NCI-H146 treated with DMSO at 0.1 percent for 48 hours (cell line): ENCODE measurements at regions not wholly inside any gene's neighbourhood (a gene's known extent, or its start where the extent isn't known, plus 50 kb on each side); places are given as distances from the start of the nearest gene placed in this dataset.

Experiments used
- DNase-seq: peaks from one replicate; lab custom pipeline; 2025; ENCODE audit not compliant: unreplicated experiment; lab: John Stamatoyannopoulos, UW

DNA sequence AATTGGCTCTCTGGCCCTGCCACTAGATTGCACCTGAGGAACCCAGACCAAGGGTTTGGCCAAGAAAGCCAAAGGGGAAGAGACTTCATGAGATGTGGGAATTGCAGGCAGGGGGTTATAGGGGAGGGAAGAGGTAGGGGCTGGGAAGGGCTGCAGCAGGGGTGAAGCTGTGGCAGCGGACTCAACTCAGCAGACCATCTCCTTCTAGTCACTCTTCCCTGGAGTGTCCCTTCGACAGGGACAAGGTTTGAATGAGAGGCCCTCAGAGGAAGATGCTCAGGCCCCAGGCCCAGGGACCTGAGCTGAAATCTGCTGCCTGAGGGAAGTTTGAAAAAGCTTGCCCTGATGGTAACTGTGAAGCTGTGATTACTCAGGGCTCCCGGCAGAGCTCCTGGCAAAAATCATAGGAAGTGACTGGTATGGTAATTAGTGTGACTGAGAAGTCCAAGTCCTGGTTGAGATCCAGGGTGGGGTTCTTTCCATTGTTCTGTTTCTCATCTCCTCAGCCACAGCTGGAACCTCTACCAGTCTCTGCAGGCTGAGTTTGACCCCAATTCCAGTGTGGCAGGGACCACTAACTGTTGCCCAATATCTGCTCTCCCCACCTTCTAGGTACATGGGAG is 300.9 kb downstream of the CYP26B1 start:
- no peak for DNase-seq

DNA sequence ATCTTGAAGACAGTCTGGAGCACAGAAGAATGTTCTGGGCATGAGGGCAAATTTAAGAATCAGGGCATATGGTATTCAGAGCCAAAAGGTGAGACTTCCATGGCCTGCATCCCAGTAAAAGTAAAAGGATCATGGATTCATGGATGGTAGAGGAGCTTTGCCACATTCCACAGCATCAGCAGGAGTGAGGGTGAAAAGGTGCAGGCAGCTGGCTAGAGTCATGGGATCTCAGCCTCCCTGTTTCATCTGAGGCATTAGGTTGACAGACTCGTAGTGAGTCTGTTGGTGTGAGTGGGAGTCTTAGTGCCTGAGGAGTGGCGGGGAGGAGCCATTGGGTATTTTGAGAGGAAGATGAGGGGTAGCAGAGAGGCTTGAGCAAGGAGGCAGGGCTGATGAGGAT is 301.6 kb downstream of the CYP26B1 start:
- no peak for DNase-seq

DNA sequence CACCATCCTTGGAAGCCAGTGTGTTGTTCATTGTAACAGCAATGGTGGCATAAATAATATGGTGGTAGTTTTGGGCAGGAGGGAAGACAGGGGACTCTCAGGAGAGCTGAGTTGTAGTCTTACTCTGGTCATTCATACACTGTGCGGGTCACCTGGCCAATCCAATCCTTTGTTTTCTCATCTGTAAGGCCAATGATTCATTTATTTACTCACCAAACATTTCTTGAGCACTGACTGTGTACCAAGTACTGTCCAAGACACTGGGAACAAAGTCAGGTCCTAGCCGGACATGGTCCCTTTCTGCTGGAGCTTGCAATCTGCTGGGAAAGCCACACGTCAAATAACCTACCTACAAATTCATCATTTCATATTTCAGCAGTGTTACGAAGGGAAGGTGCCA is 302.7 kb downstream of the CYP26B1 start:
- no peak for DNase-seq

DNA sequence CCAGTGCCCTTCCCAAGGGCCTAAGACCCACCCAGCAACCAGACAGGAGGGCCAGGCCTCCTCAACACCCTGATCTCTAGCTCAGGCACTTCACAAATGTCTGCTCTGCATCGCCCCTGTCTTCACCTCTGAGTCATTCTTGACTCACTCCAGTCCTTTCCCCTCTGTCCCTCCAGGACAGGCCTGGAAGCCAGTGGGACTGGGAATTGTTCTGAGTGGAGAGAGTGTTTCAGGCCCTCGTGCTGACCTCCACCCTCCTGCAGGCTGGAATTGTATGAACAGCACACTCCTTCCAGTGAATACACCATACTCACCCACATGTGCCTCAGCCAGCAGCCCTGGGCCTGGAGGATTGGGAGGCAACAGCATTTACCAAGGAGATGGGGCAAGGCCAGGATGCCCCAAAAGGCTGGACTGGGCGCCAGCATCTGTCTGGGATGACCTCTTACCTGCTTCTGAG is 304.2 kb downstream of the CYP26B1 start:
- DNase-seq = no peak

DNA sequence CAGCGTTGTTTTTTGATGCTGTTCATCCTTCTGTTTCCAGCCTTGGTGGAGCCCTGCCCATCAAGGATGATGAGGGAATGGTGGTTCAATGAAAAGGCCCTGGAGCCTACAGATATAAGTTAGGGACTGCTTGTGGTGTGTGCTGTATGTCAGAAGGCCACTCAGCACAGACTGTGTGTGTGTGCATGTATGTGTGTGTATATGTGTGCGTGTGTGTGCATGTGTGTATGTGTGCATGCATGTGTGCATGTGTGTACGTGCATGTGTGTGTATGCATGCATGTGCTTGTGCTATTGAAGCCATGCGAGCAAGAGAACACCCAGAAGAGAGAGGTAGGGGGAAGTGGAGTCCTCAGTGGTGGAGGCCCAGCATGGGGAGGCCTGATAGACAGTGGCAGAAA is 304.9 kb downstream of the CYP26B1 start:
- DNase-seq = no peak

DNA sequence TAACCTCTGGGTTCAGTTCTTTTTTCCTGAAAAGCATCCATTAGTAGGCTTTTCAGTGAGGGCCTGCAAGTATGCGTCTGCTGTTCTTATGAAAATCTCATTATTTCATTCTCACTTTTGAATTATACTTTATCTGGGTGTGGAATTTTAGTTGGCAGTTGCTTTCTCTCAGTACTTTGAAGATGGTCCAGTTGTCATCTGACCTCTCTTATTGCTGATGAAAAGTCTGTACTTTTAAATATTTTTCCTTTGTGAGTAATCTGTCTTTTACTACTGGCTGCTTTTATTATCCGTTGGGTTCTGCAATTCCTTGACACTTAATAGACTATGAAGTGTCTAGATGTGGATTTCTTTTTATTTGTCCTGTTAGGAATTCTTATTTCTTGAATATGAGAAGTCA is 307.8 kb downstream of the CYP26B1 start:
- DNase-seq = no peak

DNA sequence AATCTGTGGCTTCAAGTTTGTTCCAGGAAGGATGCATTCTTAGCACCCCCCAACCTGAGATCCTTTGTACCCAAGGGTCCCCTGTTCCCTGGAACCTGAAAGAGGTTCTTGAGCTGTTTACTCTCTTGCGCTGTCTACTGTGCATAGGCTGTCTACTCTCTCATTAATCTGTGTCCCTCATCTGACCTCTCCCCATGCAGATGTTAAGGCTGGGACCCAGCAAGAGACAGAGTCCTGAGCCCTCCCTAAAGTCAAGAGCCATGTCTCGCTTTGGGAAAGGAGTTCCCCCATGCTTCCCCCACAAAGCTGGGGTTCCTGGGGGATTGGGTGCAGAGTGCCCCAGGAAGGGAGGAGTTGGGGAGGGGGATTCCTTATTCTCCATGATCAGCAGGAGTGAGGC is 312.9 kb downstream of the CYP26B1 start:
- DNase-seq = no peak

DNA sequence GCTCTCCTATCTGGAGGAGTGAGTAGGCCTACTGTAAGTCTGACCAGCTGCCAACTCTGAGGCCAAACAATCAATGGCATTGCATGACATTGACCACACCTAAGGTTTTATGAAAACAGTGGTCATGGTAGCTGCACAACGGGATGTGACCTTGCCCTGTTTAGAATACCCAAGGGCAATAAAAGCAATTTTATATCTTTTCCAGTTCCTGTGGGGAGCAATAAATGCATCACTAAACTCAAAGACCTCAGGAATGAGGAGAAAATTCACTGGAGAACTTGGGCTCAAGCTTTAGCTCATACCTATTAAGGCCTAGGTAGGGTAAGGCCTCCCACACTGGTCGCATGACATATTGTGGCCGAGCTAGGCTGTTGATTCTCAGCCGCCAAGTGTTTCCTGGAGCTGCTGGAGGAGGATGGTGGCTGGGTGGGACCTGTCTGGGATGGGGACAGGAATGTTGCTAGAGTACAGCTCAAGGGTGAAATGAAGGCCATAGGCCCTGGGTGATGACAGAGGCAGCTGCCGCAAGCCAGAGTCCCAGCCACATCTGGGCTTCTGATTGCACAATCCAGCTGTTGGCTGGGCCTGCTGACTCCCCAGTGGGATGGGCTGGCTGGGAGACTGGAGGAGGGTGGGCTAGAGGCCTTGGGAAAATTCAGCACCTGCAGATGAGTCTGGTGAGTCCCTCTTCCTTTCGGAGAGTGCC is 313.7 kb downstream of the CYP26B1 start:
- no peak for DNase-seq

DNA sequence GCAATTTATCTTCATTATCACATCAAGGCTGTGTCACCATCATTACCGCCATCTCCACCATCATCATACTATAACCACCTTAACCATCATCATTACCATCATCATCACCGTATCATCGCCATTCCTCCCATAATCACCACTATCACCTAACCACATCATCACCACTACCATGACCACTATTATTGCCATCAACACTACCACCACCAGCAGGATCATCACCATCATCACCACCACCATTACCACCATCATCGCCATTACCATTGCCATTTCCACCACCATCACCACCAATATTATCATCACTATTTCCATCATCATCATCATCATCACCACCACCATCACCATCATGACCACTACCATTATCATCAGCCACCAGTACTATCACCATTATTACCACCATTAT is 314.4 kb downstream of the CYP26B1 start:
- DNase-seq = no peak

DNA sequence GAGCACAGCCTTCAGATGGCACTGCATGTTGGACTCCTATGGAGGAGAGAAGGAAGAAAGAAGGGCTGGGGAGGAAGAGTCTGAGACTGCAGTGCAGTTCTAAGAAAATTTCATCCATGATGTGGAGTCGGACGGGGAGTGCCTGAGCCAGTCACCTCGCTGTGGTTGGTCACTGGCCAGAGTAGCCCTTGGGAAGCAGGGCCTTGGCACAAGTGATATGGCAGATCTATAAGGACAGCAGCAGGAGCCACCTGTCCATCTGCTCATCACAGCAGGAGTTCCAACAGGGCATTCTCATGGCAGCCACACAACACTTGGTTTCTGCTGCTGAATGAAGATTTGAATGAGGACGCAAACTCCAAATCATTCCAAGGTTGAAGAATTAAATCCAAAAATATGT is 314.8 kb downstream of the CYP26B1 start:
- DNase-seq = no peak

DNA sequence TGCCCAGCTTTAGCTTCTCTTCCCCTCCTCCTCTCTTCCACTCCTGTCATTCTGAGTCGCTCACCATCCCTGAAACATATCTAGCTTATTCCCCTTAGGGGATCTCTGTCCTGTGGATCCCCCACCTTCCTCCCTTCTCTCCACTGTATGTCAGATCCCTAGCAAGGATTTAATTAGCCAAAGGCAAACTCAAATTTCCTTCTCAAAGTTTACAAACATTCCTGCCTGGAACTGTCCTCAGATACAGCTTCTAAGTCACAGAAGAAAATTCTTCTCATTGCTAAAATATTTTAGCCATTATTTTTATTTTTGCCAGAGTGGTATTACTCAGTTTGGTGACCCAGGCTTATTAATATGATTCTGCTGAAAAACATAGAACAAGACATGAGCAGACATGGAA is 315.3 kb downstream of the CYP26B1 start:
- no peak for DNase-seq

DNA sequence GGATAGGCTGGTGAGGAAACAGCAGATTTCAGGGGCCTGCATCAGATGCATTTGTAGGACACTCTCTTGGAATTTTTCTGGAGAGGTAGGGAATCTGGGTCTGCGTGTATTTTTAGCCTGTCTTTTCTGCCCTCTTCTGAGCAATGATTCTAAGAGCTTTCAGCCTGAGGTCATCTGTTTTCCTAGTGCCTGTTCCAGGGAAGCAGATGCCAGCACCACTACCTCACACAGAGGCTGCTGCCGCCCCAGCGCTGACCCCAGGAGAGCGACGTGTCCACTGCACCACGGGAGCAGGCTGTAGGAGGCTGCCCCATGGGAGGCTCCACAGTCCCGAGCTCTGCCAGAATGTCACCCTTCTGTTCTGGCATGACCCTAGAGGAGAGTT is 316.5 kb downstream of the CYP26B1 start:
- DNase-seq = no peak

DNA sequence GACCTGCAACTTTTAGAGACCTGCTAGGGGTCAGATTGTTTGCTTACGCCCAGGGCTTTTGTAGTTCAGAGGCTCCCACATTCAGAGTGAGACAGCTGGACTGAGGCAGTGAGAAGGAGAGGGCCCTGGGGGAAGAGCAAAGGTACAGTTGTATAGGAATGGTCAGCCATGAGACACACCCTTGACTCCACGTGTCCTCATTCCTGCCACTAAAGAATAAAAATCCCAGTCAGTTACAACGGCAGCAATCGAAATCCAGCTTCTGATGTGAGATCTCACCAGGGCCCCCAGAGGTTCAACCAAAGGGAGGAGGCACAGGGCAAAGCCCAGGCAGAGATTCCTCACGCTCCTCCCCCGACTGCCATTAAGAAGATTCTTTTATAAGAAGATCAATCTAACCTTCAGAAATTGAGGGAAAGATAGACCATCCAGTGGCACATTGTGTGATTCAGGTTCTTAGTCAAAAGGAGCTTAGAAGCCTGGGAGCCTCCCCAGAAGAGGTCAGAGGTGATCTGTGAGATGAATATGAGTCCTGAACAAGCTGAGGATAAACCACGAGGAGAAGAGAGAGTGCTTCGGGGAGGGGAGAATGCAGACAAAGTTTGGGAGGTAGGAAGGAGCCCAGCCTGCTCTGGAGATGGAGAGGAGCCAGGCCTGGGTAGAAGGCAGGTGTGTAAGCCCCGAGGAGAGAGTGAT is 317.0 kb downstream of the CYP26B1 start:
- peak; percentile 1 for DNase-seq

DNA sequence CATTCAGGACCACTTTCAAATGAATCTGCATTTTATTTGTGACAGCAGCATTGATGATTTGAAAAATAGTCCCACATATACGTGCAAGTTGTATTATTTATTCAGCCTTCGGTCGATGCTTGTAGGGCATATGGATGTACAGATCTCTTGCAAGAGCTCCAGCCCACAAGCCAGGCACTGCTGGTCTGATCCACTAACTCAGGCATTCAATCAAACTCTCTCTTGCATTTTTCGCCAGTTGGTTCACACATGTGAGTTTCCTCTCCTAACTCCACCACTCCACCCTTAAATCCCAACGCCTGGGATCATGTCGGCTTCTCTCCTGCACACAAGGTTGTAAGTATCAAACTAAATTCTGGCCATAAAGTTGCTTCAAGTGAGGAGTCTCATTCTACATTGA is 318.7 kb downstream of the CYP26B1 start:
- DNase-seq = no peak

DNA sequence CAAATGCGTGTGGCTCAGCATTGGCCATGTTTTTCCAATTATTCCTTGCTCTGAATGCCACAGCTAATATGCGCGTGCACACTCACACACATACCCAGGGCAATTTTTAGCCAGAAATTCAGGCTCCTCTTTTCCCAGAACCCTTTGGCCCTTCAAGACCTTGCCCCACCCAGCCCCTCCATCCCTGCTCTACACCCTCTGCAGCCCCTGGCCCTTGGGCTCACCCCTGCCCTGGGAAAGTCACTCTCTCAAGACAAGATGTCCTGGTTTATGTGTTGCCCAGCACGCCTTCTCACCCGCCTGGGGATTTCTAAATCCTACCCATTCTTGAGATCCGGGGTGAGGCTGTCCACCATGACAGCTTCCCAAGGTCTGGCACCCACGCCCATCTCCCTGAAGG is 319.7 kb downstream of the CYP26B1 start:
- no peak for DNase-seq

DNA sequence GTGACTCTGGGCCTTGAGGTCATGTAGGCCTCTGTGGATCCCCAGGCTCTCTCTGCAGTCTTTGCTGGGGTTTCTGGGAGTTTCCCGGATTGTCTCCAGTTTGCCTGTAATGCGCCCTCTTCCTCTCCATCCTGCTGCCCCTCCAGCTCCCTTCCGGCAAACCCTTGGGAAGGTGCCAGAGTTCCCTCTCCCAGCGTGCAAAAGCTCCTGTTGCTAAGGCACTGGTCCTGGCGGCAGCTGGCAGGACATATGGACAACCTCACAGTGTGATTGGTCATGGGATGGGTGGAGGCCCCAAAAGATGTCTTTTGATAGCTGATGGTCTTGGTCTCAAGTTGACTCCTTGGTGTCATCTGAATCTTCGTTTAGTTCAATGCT is 320.1 kb downstream of the CYP26B1 start:
- no peak for DNase-seq

DNA sequence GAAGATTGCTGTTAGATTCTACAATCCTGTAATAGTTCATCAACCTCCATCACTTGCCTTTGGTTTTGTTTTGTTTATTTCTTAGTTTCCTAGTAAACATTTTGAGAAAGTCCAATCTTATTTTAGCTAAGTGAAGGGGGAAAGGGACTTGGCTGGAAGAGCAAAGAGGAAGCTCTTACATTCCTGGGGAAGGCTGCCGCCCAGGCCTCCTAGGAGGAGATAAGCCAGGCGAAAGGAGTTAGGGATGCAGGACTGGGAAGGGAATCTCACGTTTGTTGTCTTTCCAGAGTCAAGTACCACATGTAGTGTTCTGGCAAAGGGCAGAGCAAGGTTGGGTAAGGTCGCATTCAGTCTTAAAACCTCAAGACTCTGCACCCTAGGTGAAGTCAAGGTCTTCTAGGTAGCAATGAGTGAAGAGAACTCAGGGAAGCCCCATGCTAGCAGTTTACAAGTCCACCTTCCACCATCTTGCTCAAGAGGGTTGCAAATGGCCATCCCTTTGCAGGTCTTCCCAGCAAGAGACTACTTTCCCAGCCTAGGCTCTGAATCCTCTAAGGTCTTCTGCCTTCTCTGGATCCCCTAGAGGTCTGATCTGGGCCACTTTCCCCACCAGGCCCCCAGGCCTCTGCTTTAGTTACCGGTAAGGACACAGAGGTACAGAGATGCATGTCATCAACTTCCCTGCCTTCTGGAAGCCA is 320.7 kb downstream of the CYP26B1 start:
- DNase-seq = no peak

DNA sequence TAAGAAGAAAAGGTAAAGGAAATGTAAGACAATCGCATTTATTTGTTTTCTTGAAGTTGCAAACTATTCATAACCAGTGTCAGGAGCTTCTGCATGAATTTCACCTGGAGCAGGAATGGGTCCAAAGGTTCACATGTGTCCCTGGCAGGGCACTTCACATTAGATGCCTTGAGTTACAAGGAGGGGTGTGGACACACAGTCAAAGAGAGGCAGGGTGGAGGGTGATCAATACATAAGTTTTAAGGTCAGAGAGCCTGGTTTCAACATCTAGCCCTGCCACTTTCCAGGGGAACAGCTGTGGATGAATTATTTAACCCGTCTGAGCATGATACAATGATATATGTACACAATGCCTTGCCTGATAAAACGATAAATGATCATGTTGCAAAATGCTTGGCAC is 321.4 kb downstream of the CYP26B1 start:
- DNase-seq = no peak

DNA sequence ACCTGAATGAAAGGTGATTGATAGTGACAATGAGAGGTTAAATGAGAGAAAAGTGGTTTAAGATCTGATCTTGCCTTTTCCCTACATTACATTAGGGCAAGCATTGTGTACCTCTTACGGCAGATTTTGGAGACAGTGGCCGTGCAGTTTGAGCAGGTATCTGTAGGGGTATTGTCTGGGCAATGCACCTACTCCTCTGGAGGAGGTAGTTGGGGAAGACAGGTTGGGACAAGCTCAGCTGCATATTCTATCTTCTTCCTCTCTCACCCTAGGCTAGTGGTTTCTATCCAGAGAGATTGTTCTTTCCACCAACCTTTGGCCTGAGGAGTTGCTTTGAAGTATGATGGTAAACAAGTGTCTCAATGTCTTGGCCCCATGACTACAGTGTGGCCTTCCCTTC is 323.2 kb downstream of the CYP26B1 start:
- DNase-seq = no peak

DNA sequence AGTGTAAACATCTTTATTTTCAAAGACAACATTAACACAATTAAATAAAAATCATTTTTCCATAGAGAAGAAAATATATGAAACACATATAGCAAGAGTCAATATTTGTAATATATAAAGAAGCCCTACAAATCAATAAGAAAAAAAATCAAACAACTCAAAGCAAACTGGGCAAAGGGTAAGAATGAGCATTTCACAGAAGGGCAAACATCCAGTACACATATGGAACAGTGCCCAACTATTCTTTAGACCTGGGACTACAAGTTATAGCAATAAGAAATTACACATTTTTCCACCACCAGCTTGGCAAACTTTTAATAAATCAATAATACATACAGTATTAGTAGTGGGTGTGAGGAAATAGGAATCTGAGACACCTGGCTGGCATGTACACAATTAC is 324.1 kb downstream of the CYP26B1 start:
- no peak for DNase-seq

DNA sequence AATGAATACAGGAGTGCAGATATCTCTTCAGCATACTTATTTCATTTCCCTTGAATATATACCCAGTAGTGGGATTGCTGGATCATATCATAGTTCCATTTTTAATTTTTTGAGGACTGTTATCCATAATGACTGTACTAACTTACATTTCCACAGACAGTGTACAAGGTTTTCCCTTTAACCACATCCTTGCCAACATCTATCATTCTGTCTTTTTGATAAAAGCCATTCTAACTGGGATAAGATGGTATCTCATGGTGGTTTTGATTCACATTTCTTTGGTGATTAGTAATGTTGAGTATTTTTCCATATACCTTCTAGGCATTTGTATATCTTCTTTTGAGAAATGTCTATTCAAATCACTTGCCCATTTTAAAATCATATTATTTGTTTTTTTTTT is 325.2 kb downstream of the CYP26B1 start:
- DNase-seq = no peak

DNA sequence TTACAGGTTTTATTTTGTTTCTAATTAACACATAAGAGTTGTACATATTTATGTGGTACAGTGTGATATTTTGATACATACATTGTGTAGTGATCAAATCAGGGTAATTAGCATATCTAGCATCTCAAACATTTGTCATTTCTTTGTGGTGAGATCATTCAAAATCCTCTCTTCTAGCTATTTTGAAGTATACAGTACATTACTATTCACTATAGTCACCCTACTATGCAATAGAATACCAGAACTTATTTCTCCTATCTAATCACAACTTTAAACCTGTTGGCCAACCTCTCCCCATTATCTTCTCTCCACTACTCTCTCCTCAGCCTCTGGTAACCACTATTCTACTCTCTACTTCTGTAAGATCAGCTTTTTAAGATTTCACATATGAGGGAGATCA is 325.8 kb downstream of the CYP26B1 start:
- no peak for DNase-seq
